Loucy (cell line): ENCODE measurements at regions not wholly inside any gene's neighbourhood (a gene's known extent, or its start where the extent isn't known, plus 50 kb on each side); places are given as distances from the start of the nearest gene placed in this dataset.

Source experiments
- CTCF ChIP-seq: fragments of 200-600 bp; sonication (generic); conservative IDR thresholded peaks from 2 replicates; pipeline ENCODE4 v1.5.1; 2014; ENCODE audit warnings: mild to moderate bottlenecking, antibody characterized with exemption, low read length
- EZH2phosphoT487 ChIP-seq: fragments of 200-600 bp; IDR thresholded peaks from 2 replicates; pipeline ENCODE4 v1.6.1; 2018; ENCODE audit warnings: antibody characterized with exemption, mild to moderate bottlenecking, moderate library complexity, borderline replicate concordance

DNA sequence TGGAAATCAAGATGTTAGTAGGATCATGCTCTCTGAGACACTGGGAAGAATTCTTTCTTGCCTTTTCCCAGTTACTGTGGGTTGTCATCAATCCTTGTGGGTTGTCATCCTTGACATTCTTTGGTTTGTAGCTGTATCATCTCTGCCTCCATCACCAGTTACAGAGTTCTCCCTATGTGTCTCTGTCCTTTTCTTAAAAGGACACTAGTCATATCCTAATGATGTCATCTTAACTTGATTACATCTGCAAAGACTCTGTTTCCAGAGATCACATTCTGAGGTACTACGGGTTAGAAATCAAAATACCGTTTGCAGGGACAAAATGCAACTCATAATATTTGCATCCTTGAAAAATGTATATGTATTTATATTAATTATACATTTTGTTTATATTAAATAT lies 500.4 kb downstream of the ZBBX start:
- no peak for TF ChIP-seq CTCF
- TF ChIP-seq EZH2phosphoT487, result no peak
